A673 (cell line): ENCODE measurements at regions not wholly inside any gene's neighbourhood (a gene's known extent, or its start where the extent isn't known, plus 50 kb on each side); places are given as distances from the start of the nearest gene placed in this dataset.

Experiments
- BruUV-seq: library from RNA; stranded (reverse); fragments of 400-500 nt; replicated peaks from 2 replicates; lab custom pipeline; 2021; lab: Mats Ljungman, UMichigan
- CTCF ChIA-PET: fragments of 300-600 bp; sonication (Branson Sonifier 250); formaldehyde crosslinking; loops from one replicate; lab custom pipeline; 2022; ENCODE audit warnings: antibody characterized with exemption; lab: Charles Lee
- POLR2A ChIA-PET: fragments of 300-600 bp; sonication (Branson Sonifier 250); formaldehyde crosslinking; loops from one replicate; lab custom pipeline; 2022; ENCODE audit warnings: antibody characterized with exemption; ENCODE audit not compliant: low non-redundant PET; lab: Charles Lee
- DNase-seq: peaks from one replicate; pipeline ENCODE4 v3.0.0-alpha.2; 2015; ENCODE audit warnings: low spot score
- H3K27ac ChIP-seq: fragments of 200-600 bp; sonication (generic); 2 replicates; pipeline ENCODE4 v1.5.1; 2016; ENCODE audit warnings: mixed run types, low read depth, mild to moderate bottlenecking, mixed read lengths, antibody characterized with exemption, low read length; ENCODE audit not compliant: poor library complexity, severe bottlenecking
- H3K27me3 ChIP-seq: fragments of 200-600 bp; sonication (generic); replicated peaks from 2 replicates; pipeline ENCODE4 v1.6.1; 2017; ENCODE audit warnings: mixed run types, low read depth, mild to moderate bottlenecking, mixed read lengths, antibody characterized with exemption, low read length; ENCODE audit not compliant: insufficient read depth, poor library complexity
- H3K36me3 ChIP-seq: fragments of 200-600 bp; sonication (generic); 2 replicates; pipeline ENCODE4 v1.6.1; 2016; ENCODE audit warnings: mixed run types, mild to moderate bottlenecking, mixed read lengths, antibody characterized with exemption, low read length; ENCODE audit not compliant: insufficient read depth, poor library complexity, severe bottlenecking
- H3K4me1 ChIP-seq: fragments of 200-600 bp; sonication (generic); 2 replicates; pipeline ENCODE4 v1.6.1; 2017; ENCODE audit warnings: mixed run types, mild to moderate bottlenecking, mixed read lengths, antibody characterized with exemption, low read length; ENCODE audit not compliant: insufficient read depth, poor library complexity, severe bottlenecking
- H3K4me3 ChIP-seq: fragments of 200-600 bp; sonication (generic); 2 replicates; pipeline ENCODE4 v1.5.1; 2016; ENCODE audit warnings: low read depth, mixed run types, mild to moderate bottlenecking, mixed read lengths, low read length; ENCODE audit not compliant: poor library complexity, severe bottlenecking
- H3K9me3 ChIP-seq: fragments of 200-600 bp; sonication (generic); 2 replicates; pipeline ENCODE4 v1.6.1; 2016; ENCODE audit warnings: mixed run types, low read depth, mild to moderate bottlenecking, mixed read lengths, antibody characterized with exemption, low read length; ENCODE audit not compliant: poor library complexity, severe bottlenecking
- EZH2 ChIP-seq: fragments of 200-600 bp; sonication (generic); IDR thresholded peaks from 2 replicates; pipeline ENCODE4 v1.6.1; 2017; ENCODE audit warnings: borderline replicate concordance, low read depth, mild to moderate bottlenecking, mixed read lengths, antibody characterized with exemption, low read length; ENCODE audit not compliant: poor library complexity, severe bottlenecking
- intact Hi-C: fragments of 100-400 bp; cut with micrococcal nuclease; formaldehyde crosslinking; loops from one replicate; pipeline ENCODE4 v1.10.0; 2022; ENCODE audit not compliant: unreplicated experiment
- TF ChIP-seq, protein P1 (sequence below): fragments of 300-800, 200-600 bp; sonication (generic); conservative IDR thresholded peaks from 2 replicates; pipeline ENCODE4 v1.5.1; 2017; ENCODE audit warnings: low read depth, mild to moderate bottlenecking, antibody characterized with exemption, low read length, moderate library complexity, mixed read lengths

DNA sequence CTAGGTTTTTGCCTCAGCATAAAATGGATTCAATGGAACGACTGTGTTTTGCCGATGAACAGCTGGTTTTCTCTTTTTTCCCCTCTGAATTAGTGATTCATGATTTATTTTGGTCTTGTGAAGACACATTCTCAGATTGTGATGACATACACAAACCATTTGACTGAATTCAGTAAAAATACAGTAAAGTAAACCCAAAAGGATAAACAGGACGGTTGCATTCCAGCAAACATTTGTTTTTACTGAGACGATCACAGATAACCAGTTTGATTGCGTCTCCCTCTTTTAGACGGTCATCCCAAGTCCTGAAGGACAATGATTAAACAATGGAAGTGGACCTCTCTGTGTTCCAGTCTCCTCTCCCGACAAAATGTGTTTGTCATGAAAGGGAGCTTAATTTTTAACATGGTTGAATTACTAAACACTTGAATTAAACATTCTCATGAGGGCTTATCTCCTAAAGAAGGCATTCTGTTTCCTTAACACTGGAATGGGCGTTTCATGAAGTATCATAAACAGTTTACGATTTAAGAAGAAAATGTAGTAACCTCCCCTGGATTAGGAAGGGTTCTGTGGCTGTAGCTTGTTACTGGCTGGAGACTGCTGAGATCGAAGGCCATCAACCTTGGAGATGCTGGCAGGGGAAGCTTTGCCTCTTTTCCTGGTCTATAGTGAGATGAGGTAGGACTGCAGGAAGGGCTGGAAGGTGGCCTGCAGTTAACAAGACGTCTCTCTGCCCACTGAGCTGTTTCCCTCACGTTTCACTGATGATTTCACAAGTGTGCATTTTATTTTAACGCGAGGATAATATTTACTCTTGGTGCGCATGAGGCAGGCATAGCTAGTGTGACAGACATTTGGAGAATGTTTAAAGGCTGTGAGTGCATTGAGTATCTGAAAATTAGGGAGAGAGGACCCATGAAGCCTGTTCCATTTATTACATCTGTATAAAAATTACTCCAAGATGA lies 457.9 kb downstream of the FGF9 start:
- intact Hi-C loops: no loop called here
- Histone ChIP-seq H3K36me3 (no peaks in the 10 kb centered on the region), H3K4me1 (no peaks in the 10 kb centered on the region), H3K27ac (no peak overlapping the region), H3K4me3 (no peak overlapping the region), H3K27me3 (no peaks in the 10 kb centered on the region), H3K9me3 (no peaks in the 10 kb centered on the region)
- BruUV-seq: no TSS peak
- ChIA-PET CTCF (no interaction called here), POLR2A (no interaction called here)
- TF ChIP-seq, protein P1, sequence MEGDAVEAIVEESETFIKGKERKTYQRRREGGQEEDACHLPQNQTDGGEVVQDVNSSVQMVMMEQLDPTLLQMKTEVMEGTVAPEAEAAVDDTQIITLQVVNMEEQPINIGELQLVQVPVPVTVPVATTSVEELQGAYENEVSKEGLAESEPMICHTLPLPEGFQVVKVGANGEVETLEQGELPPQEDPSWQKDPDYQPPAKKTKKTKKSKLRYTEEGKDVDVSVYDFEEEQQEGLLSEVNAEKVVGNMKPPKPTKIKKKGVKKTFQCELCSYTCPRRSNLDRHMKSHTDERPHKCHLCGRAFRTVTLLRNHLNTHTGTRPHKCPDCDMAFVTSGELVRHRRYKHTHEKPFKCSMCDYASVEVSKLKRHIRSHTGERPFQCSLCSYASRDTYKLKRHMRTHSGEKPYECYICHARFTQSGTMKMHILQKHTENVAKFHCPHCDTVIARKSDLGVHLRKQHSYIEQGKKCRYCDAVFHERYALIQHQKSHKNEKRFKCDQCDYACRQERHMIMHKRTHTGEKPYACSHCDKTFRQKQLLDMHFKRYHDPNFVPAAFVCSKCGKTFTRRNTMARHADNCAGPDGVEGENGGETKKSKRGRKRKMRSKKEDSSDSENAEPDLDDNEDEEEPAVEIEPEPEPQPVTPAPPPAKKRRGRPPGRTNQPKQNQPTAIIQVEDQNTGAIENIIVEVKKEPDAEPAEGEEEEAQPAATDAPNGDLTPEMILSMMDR: no peak
- no peak for TF ChIP-seq EZH2
- no peak for DNase-seq

DNA sequence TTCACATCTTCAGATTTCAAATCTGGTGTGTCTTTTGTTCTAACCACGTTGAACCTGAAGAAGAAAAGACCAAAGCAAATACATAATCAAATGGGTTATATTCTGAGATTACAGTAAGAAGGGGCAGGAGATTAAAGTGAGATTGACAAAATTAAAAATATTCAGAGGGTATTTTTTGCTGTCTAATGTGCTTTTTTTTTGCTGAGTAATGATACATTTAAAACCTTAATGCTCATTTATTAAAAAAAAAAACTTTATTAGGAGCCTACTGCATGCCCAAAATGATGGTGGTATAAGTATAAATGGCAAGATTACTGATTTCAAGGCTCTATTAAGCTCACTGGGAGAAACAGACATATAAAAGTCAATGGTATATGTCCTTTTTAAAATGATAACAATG lies 459.4 kb downstream of the FGF9 start:
- no peak for DNase-seq
- Histone ChIP-seq H3K27ac (no peak overlapping the region), H3K4me1 (no peaks in the 10 kb centered on the region), H3K9me3 (no peaks in the 10 kb centered on the region), H3K27me3 (no peaks in the 10 kb centered on the region), H3K36me3 (no peaks in the 10 kb centered on the region), H3K4me3 (no peak overlapping the region)
- CTCF ChIA-PET: no interaction called here
- intact Hi-C loops: no loop called here
- POLR2A ChIA-PET: interaction anchor here (0.6 kb wide), 1 partner anchor 9 kb away, joined by 3 read pairs; no protein-coding TSS in a partner anchor
- no TSS peak for BruUV-seq
- TF ChIP-seq, protein P1: no peak
- no peak for TF ChIP-seq EZH2

DNA sequence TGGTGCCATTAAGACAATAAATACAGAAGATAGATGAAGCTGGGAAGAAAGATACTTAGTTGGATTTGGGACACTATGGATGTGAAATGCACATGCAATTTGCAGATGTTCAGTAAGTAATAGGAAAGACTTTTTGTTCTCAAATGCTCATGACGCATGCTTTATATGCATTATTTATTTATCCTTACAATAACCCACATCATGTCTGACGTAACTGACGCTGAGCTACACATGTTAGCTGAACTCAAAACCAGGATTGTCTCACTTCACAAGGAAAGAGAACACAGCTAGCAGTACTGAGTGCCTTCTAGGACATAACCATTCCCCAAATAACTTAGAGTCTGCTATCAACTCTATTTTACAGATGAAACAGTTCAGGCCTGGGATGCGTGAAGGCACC lies 463.4 kb downstream of the FGF9 start:
- ChIA-PET POLR2A (no interaction called here), CTCF (no interaction called here)
- H3K4me1 ChIP-seq: no peaks in the 10 kb centered on the region
- no peak for TF ChIP-seq EZH2
- TF ChIP-seq, protein P1: no peak
- no peaks in the 10 kb centered on the region for H3K9me3 ChIP-seq
- DNase-seq: no peak
- intact Hi-C loops: no loop called here
- H3K36me3 ChIP-seq: no peaks in the 10 kb centered on the region
- H3K27ac ChIP-seq: no peak overlapping the region
- H3K4me3 ChIP-seq: no peak overlapping the region
- no TSS peak for BruUV-seq
- H3K27me3 ChIP-seq: peaks cover 4% of the 10 kb centered on the region
